Caco-2 (cell line): ENCODE measurements at regions not wholly inside any gene's neighbourhood (a gene's known extent, or its start where the extent isn't known, plus 50 kb on each side); places are given as distances from the start of the nearest gene placed in this dataset.

Experiments used
- BruUV-seq: library from RNA; stranded (reverse); fragments of 400-500 nt; replicated peaks from 2 replicates; lab custom pipeline; 2021; lab: Mats Ljungman, UMichigan
- CTCF ChIA-PET: fragments of 300-600 bp; sonication (Branson Sonifier 250); formaldehyde crosslinking; loops from one replicate; lab custom pipeline; 2022; ENCODE audit warnings: antibody characterized with exemption; lab: Charles Lee
- POLR2A ChIA-PET: fragments of 300-600 bp; sonication (Branson Sonifier 250); formaldehyde crosslinking; loops from one replicate; lab custom pipeline; 2022; ENCODE audit warnings: antibody characterized with exemption; lab: Charles Lee
- DNase-seq, 2 experiments: peaks; one replicate each; pipeline versions ENCODE4 v3.0.0 to v3.0.0-alpha.2; 2020 to 2022
- H3K27me3 ChIP-seq: replicated peaks from 2 replicates; pipeline ENCODE4 v1.6.0; 2011; ENCODE audit warnings: low read length; ENCODE audit not compliant: control insufficient read depth, insufficient read depth
- H3K36me3 ChIP-seq: 2 replicates; pipeline ENCODE4 v1.5.1; 2011; ENCODE audit warnings: low read length; ENCODE audit not compliant: control insufficient read depth, insufficient read depth
- H3K4me1 ChIP-seq: fragments of 250-450 bp; sonication (Bioruptor Pico); 2 replicates; pipeline ENCODE4 v1.5.1; 2020; ENCODE audit warnings: mild to moderate bottlenecking
- H3K4me3 ChIP-seq: 2 replicates; pipeline ENCODE4 v1.5.1; 2011; ENCODE audit warnings: low read depth, mild to moderate bottlenecking, control low read depth, low read length
- H3K9me3 ChIP-seq: fragments of 250-450 bp; sonication (Bioruptor Pico); 2 replicates; pipeline ENCODE4 v1.5.1; 2020; ENCODE audit warnings: mild to moderate bottlenecking, moderate library complexity
- H3K27ac Mint-ChIP-seq: one replicate; pipeline ENCODE4 v1.8.0; 2022; ENCODE audit warnings: mixed read lengths; ENCODE audit not compliant: unreplicated experiment
- H3K27me3 Mint-ChIP-seq: one replicate; pipeline ENCODE4 v1.8.0; 2022; ENCODE audit warnings: mixed read lengths; ENCODE audit not compliant: insufficient read depth, unreplicated experiment
- H3K36me3 Mint-ChIP-seq: one replicate; pipeline ENCODE4 v1.8.0; 2022; ENCODE audit warnings: mild to moderate bottlenecking, mixed read lengths; ENCODE audit not compliant: insufficient read depth, unreplicated experiment
- H3K4me1 Mint-ChIP-seq: one replicate; pipeline ENCODE4 v1.8.0; 2022; ENCODE audit warnings: low read depth, mixed read lengths; ENCODE audit not compliant: unreplicated experiment
- H3K4me3 Mint-ChIP-seq: one replicate; pipeline ENCODE4 v1.8.0; 2022; ENCODE audit warnings: mild to moderate bottlenecking, moderate library complexity, mixed read lengths; ENCODE audit not compliant: unreplicated experiment
- H3K9me3 Mint-ChIP-seq: one replicate; pipeline ENCODE4 v1.8.0; 2022; ENCODE audit warnings: mixed read lengths; ENCODE audit not compliant: unreplicated experiment
- intact Hi-C: fragments of 100-400 bp; cut with micrococcal nuclease; formaldehyde crosslinking; loops from one replicate; pipeline ENCODE4 v1.10.0; 2022; ENCODE audit not compliant: unreplicated experiment
- TF ChIP-seq, protein P1 (sequence below), 2 experiments: fragments of 200-600 bp in 1 of 2; IDR thresholded peaks; 1 replicate in 1 of 2; 2 replicates in 1 of 2; pipeline versions ENCODE4 v1.5.1 to v1.8.0; 2011 to 2022; ENCODE audit warnings: antibody characterized with exemption in 1 of 2, control low read depth in 1 of 2, inconsistent platforms in 1 of 2, low read depth in 1 of 2, low read length in 1 of 2, mild to moderate bottlenecking in 1 of 2, moderate library complexity in 1 of 2; ENCODE audit not compliant: insufficient read depth in 1 of 2, severe bottlenecking in 1 of 2, unreplicated experiment in 1 of 2

GRCh38 chr11:134626032-134626431 lies 214.0 kb upstream of the B3GAT1 start:
- BruUV-seq: no TSS peak
- no peaks in the 10 kb centered on the region for H3K9me3 Mint-ChIP-seq
- no peak for DNase-seq
- ChIA-PET CTCF (interaction anchor here (1.0 kb wide), 1 partner anchor 9 kb away, joined by 3 read pairs; no protein-coding TSS in a partner anchor), POLR2A (no interaction called here)
- H3K4me1 Mint-ChIP-seq: no peaks in the 10 kb centered on the region
- TF ChIP-seq, protein P1, sequence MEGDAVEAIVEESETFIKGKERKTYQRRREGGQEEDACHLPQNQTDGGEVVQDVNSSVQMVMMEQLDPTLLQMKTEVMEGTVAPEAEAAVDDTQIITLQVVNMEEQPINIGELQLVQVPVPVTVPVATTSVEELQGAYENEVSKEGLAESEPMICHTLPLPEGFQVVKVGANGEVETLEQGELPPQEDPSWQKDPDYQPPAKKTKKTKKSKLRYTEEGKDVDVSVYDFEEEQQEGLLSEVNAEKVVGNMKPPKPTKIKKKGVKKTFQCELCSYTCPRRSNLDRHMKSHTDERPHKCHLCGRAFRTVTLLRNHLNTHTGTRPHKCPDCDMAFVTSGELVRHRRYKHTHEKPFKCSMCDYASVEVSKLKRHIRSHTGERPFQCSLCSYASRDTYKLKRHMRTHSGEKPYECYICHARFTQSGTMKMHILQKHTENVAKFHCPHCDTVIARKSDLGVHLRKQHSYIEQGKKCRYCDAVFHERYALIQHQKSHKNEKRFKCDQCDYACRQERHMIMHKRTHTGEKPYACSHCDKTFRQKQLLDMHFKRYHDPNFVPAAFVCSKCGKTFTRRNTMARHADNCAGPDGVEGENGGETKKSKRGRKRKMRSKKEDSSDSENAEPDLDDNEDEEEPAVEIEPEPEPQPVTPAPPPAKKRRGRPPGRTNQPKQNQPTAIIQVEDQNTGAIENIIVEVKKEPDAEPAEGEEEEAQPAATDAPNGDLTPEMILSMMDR (IDR thresholded peaks at IDR 0.05; ENCODE audit: insufficient read depth in 1 of 2, low read depth in 1 of 2, low read length in 1 of 2, severe bottlenecking in 1 of 2, unreplicated experiment in 1 of 2): no peak
- Histone ChIP-seq H3K4me3 (no peak overlapping the region), H3K36me3 (no peaks in the 10 kb centered on the region), H3K9me3 (peaks cover 5% of the 10 kb centered on the region; the same call in 1 of the 2 replicates), H3K27me3 (no peaks in the 10 kb centered on the region; the same call in 1 of the 2 replicates), H3K4me1 (no peaks in the 10 kb centered on the region)
- H3K27me3 Mint-ChIP-seq: peaks cover 23% of the 10 kb centered on the region
- no peak overlapping the region for H3K27ac Mint-ChIP-seq
- intact Hi-C loops: no loop called here
- H3K36me3 Mint-ChIP-seq: no peaks in the 10 kb centered on the region
- no peak overlapping the region for H3K4me3 Mint-ChIP-seq

DNA sequence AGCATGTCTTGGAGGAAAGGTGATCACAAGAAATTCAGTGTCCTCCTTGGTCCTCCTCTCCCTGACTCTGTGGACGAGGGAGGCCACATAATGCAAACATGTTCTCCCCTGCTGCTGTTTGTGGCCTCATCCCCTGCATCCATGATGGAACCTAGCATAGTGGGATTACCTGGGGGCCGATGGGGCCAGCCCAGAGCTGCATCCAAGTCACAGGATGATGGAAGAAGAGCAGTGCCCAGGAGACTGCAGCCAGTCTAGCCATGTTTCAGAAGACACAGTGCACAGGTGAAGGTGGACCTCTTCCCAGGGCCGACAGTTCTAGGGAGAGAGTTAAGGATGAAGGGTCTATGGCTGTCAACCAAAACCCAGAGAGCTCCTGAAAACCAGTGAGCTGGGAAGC lies 213.6 kb upstream of the B3GAT1 start:
- TF ChIP-seq, protein P1 (IDR thresholded peaks at IDR 0.05; ENCODE audit: insufficient read depth in 1 of 2, low read depth in 1 of 2, low read length in 1 of 2, severe bottlenecking in 1 of 2, unreplicated experiment in 1 of 2): no peak
- intact Hi-C loops: no loop called here
- no peak overlapping the region for H3K4me3 Mint-ChIP-seq
- peaks cover 23% of the 10 kb centered on the region for H3K27me3 Mint-ChIP-seq
- no peak overlapping the region for H3K27ac Mint-ChIP-seq
- ChIA-PET CTCF (interaction anchor here (1.0 kb wide), 1 partner anchor 10 kb away, joined by 3 read pairs; no protein-coding TSS in a partner anchor), POLR2A (no interaction called here)
- H3K36me3 Mint-ChIP-seq: no peaks in the 10 kb centered on the region
- Histone ChIP-seq H3K4me3 (no peak overlapping the region), H3K9me3 (peaks cover 4% of the 10 kb centered on the region; the same call in 1 of the 2 replicates), H3K36me3 (no peaks in the 10 kb centered on the region), H3K27me3 (no peaks in the 10 kb centered on the region; the same call in 1 of the 2 replicates), H3K4me1 (no peaks in the 10 kb centered on the region)
- H3K9me3 Mint-ChIP-seq: no peaks in the 10 kb centered on the region
- BruUV-seq: no TSS peak
- DNase-seq: no peak
- no peaks in the 10 kb centered on the region for H3K4me1 Mint-ChIP-seq

GRCh38 chr11:134625151-134625550 lies 213.1 kb upstream of the B3GAT1 start:
- CTCF ChIA-PET: no interaction called here
- POLR2A ChIA-PET: no interaction called here
- intact Hi-C loops: no loop called here
- no TSS peak for BruUV-seq
- no peak for DNase-seq
- Histone ChIP-seq H3K27me3 (no peaks in the 10 kb centered on the region; the same call in 1 of the 2 replicates), H3K9me3 (no peaks in the 10 kb centered on the region), H3K4me3 (no peak overlapping the region), H3K4me1 (no peaks in the 10 kb centered on the region), H3K36me3 (no peaks in the 10 kb centered on the region)
- Mint-ChIP-seq H3K4me1 (no peaks in the 10 kb centered on the region), H3K9me3 (no peaks in the 10 kb centered on the region), H3K27ac (no peak overlapping the region), H3K36me3 (no peaks in the 10 kb centered on the region), H3K4me3 (no peak overlapping the region), H3K27me3 (peaks cover 23% of the 10 kb centered on the region)
- TF ChIP-seq, protein P1 (IDR thresholded peaks at IDR 0.05; ENCODE audit: insufficient read depth in 1 of 2, low read depth in 1 of 2, low read length in 1 of 2, severe bottlenecking in 1 of 2, unreplicated experiment in 1 of 2): no peak
